ENCODE measurements at regions not wholly inside any gene's neighbourhood (a gene's known extent, or its start where the extent isn't known, plus 50 kb on each side); places are given as distances from the start of the nearest gene placed in this dataset.
A peak's percentile ranks its signal among the peaks of the same experiment; 100 is the strongest.

GRCh38 chr11:15765530-15765929 lies 590.8 kb downstream of the SOX6 start:
- H3K9me3 ChIP-seq (ENCODE audit: control insufficient read depth, low read length), result no peaks in the 10 kb centered on the region
- TF ChIP-seq CTCF (IDR thresholded peaks at IDR 0.05), result no peak
- no peak overlapping the region for H3K4me3 ChIP-seq (ENCODE audit: low read depth, low read length)
- no peak overlapping the region for H3K9ac ChIP-seq
- H3K27ac ChIP-seq, result no peak overlapping the region
- H2AFZ ChIP-seq, result peak overlapping the region; percentile 22
- H3K4me1 ChIP-seq, result peaks cover 2% of the 10 kb centered on the region
- H3K27me3 ChIP-seq (ENCODE audit: control insufficient read depth, insufficient read depth, low read length), result no peaks in the 10 kb centered on the region
- no peaks in the 10 kb centered on the region for H3K36me3 ChIP-seq (ENCODE audit: control insufficient read depth, insufficient read depth, low read length)
- H3K4me2 ChIP-seq (ENCODE audit: low read length), result no peak overlapping the region
- no peaks in the 10 kb centered on the region for H3K79me2 ChIP-seq

- no peaks in the 10 kb centered on the region for H3K27me3 ChIP-seq (ENCODE audit: control insufficient read depth, insufficient read depth, low read length)
- no peak overlapping the region for H3K9ac ChIP-seq
- H3K36me3 ChIP-seq (ENCODE audit: control insufficient read depth, insufficient read depth, low read length), result no peaks in the 10 kb centered on the region
- no peaks in the 10 kb centered on the region for H3K9me3 ChIP-seq (ENCODE audit: control insufficient read depth, low read length)
- H3K79me2 ChIP-seq, result no peaks in the 10 kb centered on the region
- H3K4me3 ChIP-seq (ENCODE audit: low read depth, low read length), result no peak overlapping the region
- no peak overlapping the region for H3K4me2 ChIP-seq (ENCODE audit: low read length)
- H2AFZ ChIP-seq, result no peak overlapping the region
- peaks cover 18% of the 10 kb centered on the region for H3K4me1 ChIP-seq
- TF ChIP-seq CTCF (IDR thresholded peaks at IDR 0.05), result no peak
- no peak overlapping the region for H3K27ac ChIP-seq
Observed at GRCh38 chr11:15768321-15768720, 588.0 kb downstream of the SOX6 start.

GRCh38 chr11:15769203-15769602 lies 587.1 kb downstream of the SOX6 start:
- no peaks in the 10 kb centered on the region for H3K36me3 ChIP-seq (ENCODE audit: control insufficient read depth, insufficient read depth, low read length)
- H3K4me3 ChIP-seq (ENCODE audit: low read depth, low read length), result no peak overlapping the region
- peaks cover 26% of the 10 kb centered on the region for H3K4me1 ChIP-seq
- no peak for TF ChIP-seq CTCF (IDR thresholded peaks at IDR 0.05)
- no peak overlapping the region for H3K27ac ChIP-seq
- H3K9me3 ChIP-seq (ENCODE audit: control insufficient read depth, low read length), result no peaks in the 10 kb centered on the region
- peak overlapping the region; percentile 47 for H3K4me2 ChIP-seq (ENCODE audit: low read length)
- H3K27me3 ChIP-seq (ENCODE audit: control insufficient read depth, insufficient read depth, low read length), result no peaks in the 10 kb centered on the region
- no peak overlapping the region for H2AFZ ChIP-seq
- H3K9ac ChIP-seq, result no peak overlapping the region
- H3K79me2 ChIP-seq, result no peaks in the 10 kb centered on the region

- no peak overlapping the region for H3K9ac ChIP-seq
- H3K36me3 ChIP-seq (ENCODE audit: control insufficient read depth, insufficient read depth, low read length), result no peaks in the 10 kb centered on the region
- H3K27me3 ChIP-seq (ENCODE audit: control insufficient read depth, insufficient read depth, low read length), result no peaks in the 10 kb centered on the region
- H3K9me3 ChIP-seq (ENCODE audit: control insufficient read depth, low read length), result no peaks in the 10 kb centered on the region
- no peak overlapping the region for H3K4me3 ChIP-seq (ENCODE audit: low read depth, low read length)
- H3K79me2 ChIP-seq, result no peaks in the 10 kb centered on the region
- no peak overlapping the region for H3K4me2 ChIP-seq (ENCODE audit: low read length)
- H2AFZ ChIP-seq, result peak overlapping the region; percentile 28
- H3K27ac ChIP-seq, result no peak overlapping the region
- TF ChIP-seq CTCF (IDR thresholded peaks at IDR 0.05), result peak; percentile 61
- H3K4me1 ChIP-seq, result peaks cover 40% of the 10 kb centered on the region
Observed at GRCh38 chr11:15770798-15771414, 585.4 kb downstream of the SOX6 start.

GRCh38 chr11:15772547-15772946 lies 583.8 kb downstream of the SOX6 start:
- Histone ChIP-seq H3K4me1 (peaks cover 40% of the 10 kb centered on the region), H3K4me2 (ENCODE audit: low read length) (no peak overlapping the region), H3K4me3 (ENCODE audit: low read depth, low read length) (no peak overlapping the region), H3K9me3 (ENCODE audit: control insufficient read depth, low read length) (no peaks in the 10 kb centered on the region), H3K79me2 (no peaks in the 10 kb centered on the region), H3K27ac (peak overlapping the region; percentile 96), H2AFZ (no peak overlapping the region), H3K36me3 (ENCODE audit: control insufficient read depth, insufficient read depth, low read length) (no peaks in the 10 kb centered on the region), H3K27me3 (ENCODE audit: control insufficient read depth, insufficient read depth, low read length) (no peaks in the 10 kb centered on the region), H3K9ac (no peak overlapping the region)
- no peak for TF ChIP-seq CTCF (IDR thresholded peaks at IDR 0.05)
